Endothelial cell of umbilical vein (primary cell): ENCODE measurements at regions not wholly inside any gene's neighbourhood (a gene's known extent, or its start where the extent isn't known, plus 50 kb on each side); places are given as distances from the start of the nearest gene placed in this dataset.

Source experiments
- BruUV-seq: library from RNA; stranded (reverse); fragments of 400-500 nt; replicated peaks from 2 replicates; lab custom pipeline; 2021; lab: Mats Ljungman, UMichigan
- CTCF ChIA-PET: fragments of 300-600, 350-600 bp; sonication (Branson Sonifier 250); formaldehyde crosslinking; loops from one replicate; lab custom pipeline; 2021; ENCODE audit warnings: antibody characterized with exemption, inconsistent platforms; lab: Charles Lee
- POLR2A ChIA-PET: fragments of 300-600, 350-600 bp; sonication (Branson Sonifier 250); formaldehyde crosslinking; loops from one replicate; lab custom pipeline; 2021; ENCODE audit warnings: antibody characterized with exemption, inconsistent platforms; lab: Charles Lee
- DNase-seq: peaks from one replicate; pipeline ENCODE4 v3.0.0-alpha.2; 2011; ENCODE audit warnings: low read depth, low spot score
- FAIRE-seq: peaks from 2 replicates; lab custom pipeline; 2011; peaks lifted over from hg19 to GRCh38; lab: Jason Lieb, UNC
- H2AFZ ChIP-seq: 2 replicates; pipeline ENCODE4 v1.6.0; 2012; ENCODE audit warnings: low read depth, low read length, control low read depth, inconsistent platforms
- H3K27ac ChIP-seq: 2 replicates; pipeline ENCODE4 v1.5.1; 2011; ENCODE audit warnings: low read depth, mild to moderate bottlenecking, control low read depth, low read length, moderate library complexity; ENCODE audit not compliant: insufficient read depth
- H3K27me3 ChIP-seq, 2 experiments: 2 replicates each; pipeline versions ENCODE4 v1.6.0 to v1.6.1; 2011; ENCODE audit warnings: low read length in 2 of 2, mixed read lengths in 1 of 2; ENCODE audit not compliant: control insufficient read depth in 2 of 2, insufficient read depth in 2 of 2
- H3K36me3 ChIP-seq, 2 experiments: 2 replicates in 1 of 2; 3 replicates in 1 of 2; pipeline ENCODE4 v1.5.1; 2011; ENCODE audit warnings: low read length in 2 of 2, mild to moderate bottlenecking in 1 of 2, moderate library complexity in 1 of 2; ENCODE audit not compliant: control insufficient read depth in 2 of 2, insufficient read depth in 2 of 2; ENCODE audit errors: extremely low read depth in 1 of 2
- H3K4me1 ChIP-seq: 3 replicates; pipeline ENCODE4 v1.5.1; 2011; ENCODE audit warnings: mild to moderate bottlenecking, low read length; ENCODE audit not compliant: control insufficient read depth, insufficient read depth; ENCODE audit errors: extremely low read depth
- H3K4me2 ChIP-seq: 2 replicates; pipeline ENCODE4 v1.6.1; 2011; ENCODE audit warnings: low read length, control low read depth, mixed read lengths; ENCODE audit not compliant: insufficient read depth
- H3K4me3 ChIP-seq, 3 experiments: fragments of 200-600 bp in 1 of 3; sonication (generic), shearing (Covaris generic) in 1 of 3; replicated peaks in 1 of 3; 2 replicates each; pipeline ENCODE4 v1.5.1; 2011 to 2016; ENCODE audit warnings: control low read depth in 3 of 3, low read length in 3 of 3, mild to moderate bottlenecking in 2 of 3, inconsistent platforms in 1 of 3, low read depth in 1 of 3, moderate library complexity in 1 of 3; ENCODE audit not compliant: insufficient read depth in 1 of 3
- H3K79me2 ChIP-seq: 2 replicates; pipeline ENCODE4 v1.6.0; 2012; ENCODE audit warnings: low read length, inconsistent platforms; ENCODE audit not compliant: control insufficient read depth, insufficient read depth
- H3K9ac ChIP-seq: replicated peaks from 2 replicates; pipeline ENCODE3; 2011; ENCODE audit warnings: low read length, control low read depth; ENCODE audit not compliant: insufficient read depth; ENCODE audit errors: extremely low read depth
- H3K9me1 ChIP-seq: replicated peaks from 3 replicates; pipeline ENCODE4 v1.6.0; 2011; ENCODE audit warnings: mild to moderate bottlenecking, low read length; ENCODE audit not compliant: control insufficient read depth, insufficient read depth; ENCODE audit errors: extremely low read depth
- H3K9me3 ChIP-seq: replicated peaks from 2 replicates; pipeline ENCODE4 v1.5.1; 2012; ENCODE audit warnings: low read length, inconsistent platforms; ENCODE audit not compliant: control insufficient read depth, insufficient read depth
- H4K20me1 ChIP-seq: replicated peaks from 2 replicates; pipeline ENCODE3; 2011; ENCODE audit warnings: mild to moderate bottlenecking, low read length; ENCODE audit not compliant: control insufficient read depth, insufficient read depth; ENCODE audit errors: extremely low read depth
- CTCF ChIP-seq, 2 donors: IDR thresholded peaks; 1 replicate in 1 of 2; 2 replicates in 1 of 2; pipeline ENCODE4 v1.5.1; 2011; ENCODE audit warnings: low read length in 2 of 2, mild to moderate bottlenecking in 2 of 2, moderate library complexity in 2 of 2, control low read depth in 1 of 2, inconsistent platforms in 1 of 2, low read depth in 1 of 2; ENCODE audit not compliant: insufficient read depth in 1 of 2; ENCODE audit errors: extremely low read depth in 1 of 2
- EZH2 ChIP-seq: IDR thresholded peaks from 2 replicates; pipeline ENCODE4 v1.6.1; 2012; ENCODE audit warnings: borderline replicate concordance, low read depth, mild to moderate bottlenecking, moderate library complexity, low read length, inconsistent platforms; ENCODE audit not compliant: severe bottlenecking
- FOS ChIP-seq: IDR thresholded peaks from 2 replicates; pipeline ENCODE4 v1.6.1; 2011; ENCODE audit warnings: mild to moderate bottlenecking, low read length, moderate library complexity, borderline replicate concordance; ENCODE audit not compliant: insufficient read depth
- GATA2 ChIP-seq: IDR thresholded peaks from 2 replicates; pipeline ENCODE4 v1.7.0; 2011; ENCODE audit warnings: low read depth, mild to moderate bottlenecking, moderate library complexity, mixed read lengths, low read length; ENCODE audit not compliant: insufficient read length, insufficient read depth
- JUN ChIP-seq: IDR thresholded peaks from 2 replicates; pipeline ENCODE4 v1.6.1; 2011; ENCODE audit warnings: borderline replicate concordance, low read depth; ENCODE audit not compliant: insufficient read length, insufficient read depth
- MYC ChIP-seq: IDR thresholded peaks from one replicate; pipeline ENCODE4 v1.6.1; 2011; ENCODE audit warnings: mild to moderate bottlenecking, low read depth, low read length
- POLR2A ChIP-seq: IDR thresholded peaks from 2 replicates; pipeline ENCODE4 v1.6.1; 2012; ENCODE audit warnings: low read depth, mild to moderate bottlenecking, control low read depth, low read length
- POLR2AphosphoS5 ChIP-seq: IDR thresholded peaks from 2 replicates; pipeline ENCODE4 v1.6.1; 2012; ENCODE audit warnings: low read depth, mild to moderate bottlenecking, control low read depth, low read length, moderate library complexity; ENCODE audit not compliant: insufficient read depth
- dilution Hi-C: fragments of 300-500 bp; cut with MboI; formaldehyde crosslinking; loops from one replicate; pipeline ENCODE4 v1.15.0; 2019; ENCODE audit warnings: low sequenced_read_pairs; ENCODE audit not compliant: extremely low pct_ligation_motif_present
- intact Hi-C: fragments of 100-400 bp; cut with micrococcal nuclease; formaldehyde crosslinking; loops from one replicate; pipeline ENCODE4 v1.10.0; 2022
- TF ChIP-seq, protein P1 (sequence below): IDR thresholded peaks from 2 replicates; pipeline ENCODE4 v1.6.1; 2011; ENCODE audit not compliant: insufficient read depth, insufficient read length

DNA sequence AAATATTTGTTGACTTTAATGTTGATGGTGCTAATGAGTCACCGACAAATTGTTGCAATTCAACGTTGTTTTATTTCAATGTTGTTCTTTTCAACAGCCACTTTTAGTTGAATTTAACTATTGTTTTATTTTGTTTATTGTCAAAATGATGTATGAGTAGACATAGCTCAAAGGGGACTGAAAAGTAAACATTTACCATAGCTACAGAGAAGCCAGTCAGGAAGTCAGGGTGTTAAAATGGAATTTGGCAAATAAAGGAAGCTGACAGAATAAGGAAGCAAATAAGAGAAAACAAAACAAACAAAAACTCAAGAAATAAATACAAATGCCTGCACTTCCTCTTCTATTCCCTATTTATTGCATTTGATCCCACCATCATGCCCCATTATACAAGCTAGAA is 648.4 kb upstream of the HTR2C start:
- DNase-seq (no peak), FAIRE-seq (no peak)
- H3K36me3 ChIP-seq, result no peaks in the 10 kb centered on the region
- no peaks in the 10 kb centered on the region for H3K9me1 ChIP-seq
- H3K4me1 ChIP-seq, result no peaks in the 10 kb centered on the region
- no peak overlapping the region for H2AFZ ChIP-seq
- no peak for TF ChIP-seq POLR2AphosphoS5
- TF ChIP-seq, protein P1, sequence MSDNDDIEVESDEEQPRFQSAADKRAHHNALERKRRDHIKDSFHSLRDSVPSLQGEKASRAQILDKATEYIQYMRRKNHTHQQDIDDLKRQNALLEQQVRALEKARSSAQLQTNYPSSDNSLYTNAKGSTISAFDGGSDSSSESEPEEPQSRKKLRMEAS, result no peak
- no peak for TF ChIP-seq JUN
- H4K20me1 ChIP-seq, result no peaks in the 10 kb centered on the region
- no peak overlapping the region for H3K27ac ChIP-seq
- no TSS peak for BruUV-seq
- CTCF ChIA-PET, result no interaction called here
- no peaks in the 10 kb centered on the region for H3K79me2 ChIP-seq
- H3K27me3 ChIP-seq, result no peaks in the 10 kb centered on the region
- intact Hi-C loops, result no loop called here
- dilution Hi-C loops, result no loop called here
- H3K4me2 ChIP-seq, result no peak overlapping the region
- H3K9ac ChIP-seq, result no peak overlapping the region
- POLR2A ChIA-PET, result no interaction called here
- no peak overlapping the region for H3K4me3 ChIP-seq
- no peaks in the 10 kb centered on the region for H3K9me3 ChIP-seq

GRCh38 chrX:113933931-113934330 is 650.0 kb upstream of the HTR2C start:
- BruUV-seq, result no TSS peak
- Histone ChIP-seq H3K4me2 (no peak overlapping the region), H3K36me3 (no peaks in the 10 kb centered on the region), H2AFZ (no peak overlapping the region), H3K27ac (no peak overlapping the region), H3K9me3 (no peaks in the 10 kb centered on the region), H3K27me3 (no peaks in the 10 kb centered on the region), H3K9me1 (no peaks in the 10 kb centered on the region), H3K9ac (no peak overlapping the region), H3K4me3 (no peak overlapping the region), H3K79me2 (no peaks in the 10 kb centered on the region), H4K20me1 (no peaks in the 10 kb centered on the region), H3K4me1 (no peaks in the 10 kb centered on the region)
- DNase-seq (no peak), FAIRE-seq (no peak)
- CTCF ChIA-PET, result no interaction called here
- dilution Hi-C loops, result no loop called here
- POLR2A ChIA-PET, result no interaction called here
- intact Hi-C loops, result no loop called here
- no peak for TF ChIP-seq POLR2A
- TF ChIP-seq GATA2, result no peak
- TF ChIP-seq CTCF (IDR thresholded peaks at IDR 0.05; ENCODE audit: extremely low read depth in 1 of 2, insufficient read depth in 1 of 2, low read depth in 1 of 2, low read length in 2 of 2), result no peak
- TF ChIP-seq EZH2, result no peak
- TF ChIP-seq, protein P1, result no peak
- TF ChIP-seq FOS, result no peak
- TF ChIP-seq POLR2AphosphoS5, result no peak
- TF ChIP-seq MYC, result no peak
- no peak for TF ChIP-seq JUN
